DND-41 (cell line): ENCODE measurements at regions not wholly inside any gene's neighbourhood (a gene's known extent, or its start where the extent isn't known, plus 50 kb on each side); places are given as distances from the start of the nearest gene placed in this dataset.

Experiments used
- EZH2 ChIP-seq: IDR thresholded peaks from 3 replicates; pipeline ENCODE4 v1.6.1; 2012; ENCODE audit warnings: borderline replicate concordance, low read depth, mild to moderate bottlenecking, moderate library complexity, low read length, inconsistent platforms; ENCODE audit not compliant: severe bottlenecking
- TF ChIP-seq, protein P1 (sequence below): IDR thresholded peaks from 2 replicates; pipeline ENCODE4 v1.5.1; 2012; ENCODE audit warnings: borderline replicate concordance, low read length, moderate library complexity, mild to moderate bottlenecking; ENCODE audit not compliant: poor library complexity, severe bottlenecking; ENCODE audit errors: extremely low read depth

DNA sequence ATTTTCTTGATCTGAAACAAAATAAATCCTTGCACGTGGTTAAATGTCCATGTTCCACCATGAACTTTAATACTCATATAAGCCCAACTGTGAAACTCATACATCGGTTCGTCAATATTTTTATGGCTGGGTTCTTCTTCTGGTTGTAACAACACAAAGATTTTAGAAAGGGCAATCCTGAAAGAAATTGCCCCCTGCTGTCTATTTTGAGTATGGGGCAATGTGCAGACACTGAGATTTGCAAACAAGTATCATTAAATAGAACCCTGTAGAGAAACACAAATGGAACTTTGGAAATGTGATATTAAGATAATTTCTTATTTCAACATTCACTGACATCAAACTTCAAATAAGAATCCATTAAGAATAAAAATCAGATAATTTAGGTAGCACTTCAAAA is 80.2 kb upstream of the PHACTR1 start:
- TF ChIP-seq, protein P1, sequence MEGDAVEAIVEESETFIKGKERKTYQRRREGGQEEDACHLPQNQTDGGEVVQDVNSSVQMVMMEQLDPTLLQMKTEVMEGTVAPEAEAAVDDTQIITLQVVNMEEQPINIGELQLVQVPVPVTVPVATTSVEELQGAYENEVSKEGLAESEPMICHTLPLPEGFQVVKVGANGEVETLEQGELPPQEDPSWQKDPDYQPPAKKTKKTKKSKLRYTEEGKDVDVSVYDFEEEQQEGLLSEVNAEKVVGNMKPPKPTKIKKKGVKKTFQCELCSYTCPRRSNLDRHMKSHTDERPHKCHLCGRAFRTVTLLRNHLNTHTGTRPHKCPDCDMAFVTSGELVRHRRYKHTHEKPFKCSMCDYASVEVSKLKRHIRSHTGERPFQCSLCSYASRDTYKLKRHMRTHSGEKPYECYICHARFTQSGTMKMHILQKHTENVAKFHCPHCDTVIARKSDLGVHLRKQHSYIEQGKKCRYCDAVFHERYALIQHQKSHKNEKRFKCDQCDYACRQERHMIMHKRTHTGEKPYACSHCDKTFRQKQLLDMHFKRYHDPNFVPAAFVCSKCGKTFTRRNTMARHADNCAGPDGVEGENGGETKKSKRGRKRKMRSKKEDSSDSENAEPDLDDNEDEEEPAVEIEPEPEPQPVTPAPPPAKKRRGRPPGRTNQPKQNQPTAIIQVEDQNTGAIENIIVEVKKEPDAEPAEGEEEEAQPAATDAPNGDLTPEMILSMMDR = peak; percentile 8
- TF ChIP-seq EZH2 = no peak
